ENCODE measurements at regions not wholly inside any gene's neighbourhood (a gene's known extent, or its start where the extent isn't known, plus 50 kb on each side); places are given as distances from the start of the nearest gene placed in this dataset.

DNA sequence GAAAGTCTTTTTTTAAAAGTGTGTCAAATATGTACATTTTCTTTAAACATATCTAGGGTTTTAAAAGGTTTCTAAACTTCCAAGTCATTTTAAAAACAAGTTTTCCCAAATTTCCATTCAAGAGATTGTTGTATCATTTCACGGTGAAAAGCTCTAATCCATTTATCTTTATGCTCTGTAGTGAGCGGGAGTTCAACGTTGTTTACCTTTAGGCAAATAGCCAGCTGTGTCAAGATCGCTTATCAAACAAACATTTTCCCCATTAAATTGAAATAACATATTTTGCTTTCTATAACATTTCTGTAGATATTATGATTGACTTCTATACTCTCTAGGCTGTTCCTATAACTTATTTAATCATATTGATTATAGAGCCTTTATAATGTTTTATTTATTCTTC is 75.1 kb downstream of the CTSL start:
- TF ChIP-seq, protein P1, sequence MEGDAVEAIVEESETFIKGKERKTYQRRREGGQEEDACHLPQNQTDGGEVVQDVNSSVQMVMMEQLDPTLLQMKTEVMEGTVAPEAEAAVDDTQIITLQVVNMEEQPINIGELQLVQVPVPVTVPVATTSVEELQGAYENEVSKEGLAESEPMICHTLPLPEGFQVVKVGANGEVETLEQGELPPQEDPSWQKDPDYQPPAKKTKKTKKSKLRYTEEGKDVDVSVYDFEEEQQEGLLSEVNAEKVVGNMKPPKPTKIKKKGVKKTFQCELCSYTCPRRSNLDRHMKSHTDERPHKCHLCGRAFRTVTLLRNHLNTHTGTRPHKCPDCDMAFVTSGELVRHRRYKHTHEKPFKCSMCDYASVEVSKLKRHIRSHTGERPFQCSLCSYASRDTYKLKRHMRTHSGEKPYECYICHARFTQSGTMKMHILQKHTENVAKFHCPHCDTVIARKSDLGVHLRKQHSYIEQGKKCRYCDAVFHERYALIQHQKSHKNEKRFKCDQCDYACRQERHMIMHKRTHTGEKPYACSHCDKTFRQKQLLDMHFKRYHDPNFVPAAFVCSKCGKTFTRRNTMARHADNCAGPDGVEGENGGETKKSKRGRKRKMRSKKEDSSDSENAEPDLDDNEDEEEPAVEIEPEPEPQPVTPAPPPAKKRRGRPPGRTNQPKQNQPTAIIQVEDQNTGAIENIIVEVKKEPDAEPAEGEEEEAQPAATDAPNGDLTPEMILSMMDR (IDR thresholded peaks at IDR 0.05): no peak
- TF ChIP-seq POLR2A (IDR thresholded peaks at IDR 0.05): no peak
- no peak for TF ChIP-seq POLR2AphosphoS5 (IDR thresholded peaks at IDR 0.05)
- TF ChIP-seq EP300 (IDR thresholded peaks at IDR 0.05): no peak
